OCI-LY1 (cell line): ENCODE measurements at regions not wholly inside any gene's neighbourhood (a gene's known extent, or its start where the extent isn't known, plus 50 kb on each side); places are given as distances from the start of the nearest gene placed in this dataset.

Experiments
- H2AFZ ChIP-seq: fragments of 200-600 bp; sonication (generic), shearing (Covaris generic); 2 replicates; pipeline ENCODE4 v1.6.0; 2014; ENCODE audit warnings: antibody characterized with exemption, mild to moderate bottlenecking, low read length
- H3F3A ChIP-seq: fragments of 200-600 bp; sonication (generic), shearing (Covaris generic); 2 replicates; pipeline ENCODE4 v1.6.0; 2014; ENCODE audit warnings: mild to moderate bottlenecking, antibody characterized with exemption, low read length, moderate library complexity; ENCODE audit not compliant: insufficient read depth
- H3K27ac ChIP-seq: fragments of 200-600 bp; sonication (generic); 2 replicates; pipeline ENCODE4 v1.5.1; 2014; ENCODE audit warnings: low read length, mixed run types, mild to moderate bottlenecking, low read depth; ENCODE audit not compliant: poor library complexity, severe bottlenecking
- H3K27me3 ChIP-seq: fragments of 200-600 bp; sonication (generic); 2 replicates; pipeline ENCODE4 v1.6.0; 2014; ENCODE audit warnings: antibody characterized with exemption, mild to moderate bottlenecking, low read length, moderate library complexity; ENCODE audit not compliant: insufficient read depth
- H3K36me3 ChIP-seq: fragments of 200-600 bp; sonication (generic); 2 replicates; pipeline ENCODE4 v1.6.1; 2014; ENCODE audit warnings: mild to moderate bottlenecking, antibody characterized with exemption, low read length, moderate library complexity, mixed read lengths; ENCODE audit not compliant: insufficient read depth
- H3K4me1 ChIP-seq: fragments of 200-600 bp; sonication (generic); 2 replicates; pipeline ENCODE4 v1.5.1; 2014; ENCODE audit warnings: mild to moderate bottlenecking, low read length, moderate library complexity; ENCODE audit not compliant: insufficient read depth, severe bottlenecking
- H3K4me2 ChIP-seq: fragments of 200-600 bp; sonication (generic), shearing (Covaris generic); 2 replicates; pipeline ENCODE4 v1.6.1; 2014; ENCODE audit warnings: low read length
- H3K4me3 ChIP-seq: fragments of 200-600 bp; sonication (generic); 2 replicates; pipeline ENCODE4 v1.5.1; 2014; ENCODE audit warnings: low read length, low read depth, mild to moderate bottlenecking, mixed read lengths; ENCODE audit not compliant: poor library complexity, severe bottlenecking
- H3K79me2 ChIP-seq: fragments of 200-600 bp; shearing (Covaris generic); 2 replicates; pipeline ENCODE4 v1.6.1; 2016; ENCODE audit warnings: mixed run types, low read length, mixed read lengths; ENCODE audit not compliant: insufficient read depth
- H3K9ac ChIP-seq: fragments of 200-600 bp; sonication (generic), shearing (Covaris generic); 2 replicates; pipeline ENCODE4 v1.6.1; 2014; ENCODE audit warnings: mild to moderate bottlenecking, low read length, mixed read lengths
- H3K9me2 ChIP-seq: fragments of 200-600 bp; sonication (generic), shearing (Covaris generic); 2 replicates; pipeline ENCODE4 v1.6.1; 2014; ENCODE audit warnings: low read depth, mild to moderate bottlenecking, low read length, mixed read lengths
- H3K9me3 ChIP-seq: fragments of 200-600 bp; shearing (Covaris generic); 2 replicates; pipeline ENCODE4 v1.6.1; 2014; ENCODE audit warnings: low read length, mixed read lengths
- H4K20me1 ChIP-seq: fragments of 200-600 bp; sonication (generic), shearing (Covaris generic); 2 replicates; pipeline ENCODE4 v1.6.0; 2016; ENCODE audit warnings: mild to moderate bottlenecking, low read length; ENCODE audit not compliant: insufficient read depth
- CTCF ChIP-seq: fragments of 200-600 bp; sonication (generic), shearing (Covaris generic); IDR thresholded peaks from 2 replicates; pipeline ENCODE4 v1.5.1; 2017; ENCODE audit warnings: mild to moderate bottlenecking, antibody characterized with exemption, low read length, moderate library complexity, mixed read lengths
- EZH2 ChIP-seq: fragments of 200-600 bp; sonication (generic), shearing (Covaris generic); IDR thresholded peaks from 2 replicates; pipeline ENCODE4 v1.8.0; 2017; ENCODE audit warnings: borderline replicate concordance, mixed run types, mild to moderate bottlenecking, antibody characterized with exemption, low read length, moderate library complexity, mixed read lengths

- H3K27me3 ChIP-seq, result 0 out of 2 replicates have a peak, but pooled peaks cover 4% of the 10 kb centered on the region
- no peak overlapping the region for H3K4me2 ChIP-seq
Measured at GRCh38 chr1:229022595-229023333, 248.1 kb upstream of the RAB4A start.

GRCh38 chr1:229023651-229024300 is 247.1 kb upstream of the RAB4A start:
- no peak overlapping the region for H3K4me2 ChIP-seq
- H3K27me3 ChIP-seq, result 0 out of 2 replicates have a peak, but pooled peaks cover 4% of the 10 kb centered on the region
- no peaks in the 10 kb centered on the region for H3F3A ChIP-seq
- H3K4me1 ChIP-seq, result no peaks in the 10 kb centered on the region
- no peaks in the 10 kb centered on the region for H3K36me3 ChIP-seq
- no peak overlapping the region for H3K4me3 ChIP-seq
- no peaks in the 10 kb centered on the region for H3K9me3 ChIP-seq
- no peaks in the 10 kb centered on the region for H4K20me1 ChIP-seq
- no peak for TF ChIP-seq EZH2
- TF ChIP-seq CTCF, result no peak
- no peak overlapping the region for H3K9ac ChIP-seq
- H3K79me2 ChIP-seq, result no peaks in the 10 kb centered on the region
- no peak overlapping the region for H3K27ac ChIP-seq
- H2AFZ ChIP-seq, result no peak overlapping the region
- no peaks in the 10 kb centered on the region for H3K9me2 ChIP-seq

More at GRCh38 chr1:229022595-229023333, 248.1 kb upstream of the RAB4A start:
- no peaks in the 10 kb centered on the region for H3K9me2 ChIP-seq
- no peaks in the 10 kb centered on the region for H3K79me2 ChIP-seq
- H3K4me3 ChIP-seq, result no peak overlapping the region
- no peaks in the 10 kb centered on the region for H3K9me3 ChIP-seq
- H2AFZ ChIP-seq, result no peak overlapping the region
- no peaks in the 10 kb centered on the region for H4K20me1 ChIP-seq
- H3K27ac ChIP-seq, result no peak overlapping the region
- no peak overlapping the region for H3K9ac ChIP-seq
- H3K4me1 ChIP-seq, result no peaks in the 10 kb centered on the region
- no peaks in the 10 kb centered on the region for H3K36me3 ChIP-seq
- no peaks in the 10 kb centered on the region for H3F3A ChIP-seq
- no peak for TF ChIP-seq CTCF
- TF ChIP-seq EZH2, result no peak

GRCh38 chr1:229024528-229025130 is 246.3 kb upstream of the RAB4A start:
- Histone ChIP-seq H3K4me2 (no peak overlapping the region), H2AFZ (no peak overlapping the region), H3K4me3 (no peak overlapping the region), H3K36me3 (no peaks in the 10 kb centered on the region), H3K79me2 (no peaks in the 10 kb centered on the region), H3K4me1 (no peaks in the 10 kb centered on the region), H3K9ac (no peak overlapping the region), H3K27ac (no peak overlapping the region), H4K20me1 (no peaks in the 10 kb centered on the region), H3K9me3 (no peaks in the 10 kb centered on the region), H3F3A (no peaks in the 10 kb centered on the region), H3K27me3 (0 out of 2 replicates have a peak, but pooled peaks cover 4% of the 10 kb centered on the region), H3K9me2 (no peaks in the 10 kb centered on the region)
- TF ChIP-seq CTCF (no peak), EZH2 (no peak)
